ENCODE measurements at regions not wholly inside any gene's neighbourhood (a gene's known extent, or its start where the extent isn't known, plus 50 kb on each side); places are given as distances from the start of the nearest gene placed in this dataset.

DNA sequence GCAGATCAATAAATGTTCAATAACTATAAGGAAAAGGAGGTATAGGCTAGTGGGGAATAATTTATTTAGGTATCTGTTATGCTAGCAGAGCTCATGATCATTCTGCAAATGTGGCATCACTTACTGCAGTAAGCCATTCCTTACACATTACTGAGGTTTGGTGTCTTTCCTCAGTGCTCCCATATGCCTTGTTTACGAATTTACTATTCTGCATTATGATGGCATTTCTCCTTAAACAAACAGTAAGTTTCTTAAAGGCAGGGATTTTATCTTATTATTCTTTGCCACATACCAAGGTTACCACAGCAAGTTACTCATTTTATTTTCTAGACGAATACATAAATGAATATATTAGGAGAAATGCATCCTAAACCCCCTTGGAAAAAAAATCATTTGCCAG lies 88.4 kb downstream of the DSEL start:
- TF ChIP-seq, protein P1, sequence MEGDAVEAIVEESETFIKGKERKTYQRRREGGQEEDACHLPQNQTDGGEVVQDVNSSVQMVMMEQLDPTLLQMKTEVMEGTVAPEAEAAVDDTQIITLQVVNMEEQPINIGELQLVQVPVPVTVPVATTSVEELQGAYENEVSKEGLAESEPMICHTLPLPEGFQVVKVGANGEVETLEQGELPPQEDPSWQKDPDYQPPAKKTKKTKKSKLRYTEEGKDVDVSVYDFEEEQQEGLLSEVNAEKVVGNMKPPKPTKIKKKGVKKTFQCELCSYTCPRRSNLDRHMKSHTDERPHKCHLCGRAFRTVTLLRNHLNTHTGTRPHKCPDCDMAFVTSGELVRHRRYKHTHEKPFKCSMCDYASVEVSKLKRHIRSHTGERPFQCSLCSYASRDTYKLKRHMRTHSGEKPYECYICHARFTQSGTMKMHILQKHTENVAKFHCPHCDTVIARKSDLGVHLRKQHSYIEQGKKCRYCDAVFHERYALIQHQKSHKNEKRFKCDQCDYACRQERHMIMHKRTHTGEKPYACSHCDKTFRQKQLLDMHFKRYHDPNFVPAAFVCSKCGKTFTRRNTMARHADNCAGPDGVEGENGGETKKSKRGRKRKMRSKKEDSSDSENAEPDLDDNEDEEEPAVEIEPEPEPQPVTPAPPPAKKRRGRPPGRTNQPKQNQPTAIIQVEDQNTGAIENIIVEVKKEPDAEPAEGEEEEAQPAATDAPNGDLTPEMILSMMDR (IDR thresholded peaks at IDR 0.05; ENCODE audit: low read depth, low read length), result no peak
- no peak for DNase-seq (ENCODE audit: low read depth, low spot score)
- in situ Hi-C loops (cut with HindIII; ENCODE audit: low sequenced_read_pairs), result no loop called here
- no peak overlapping the region for H3K4me3 ChIP-seq (ENCODE audit: low read depth, low read length)

- no peak overlapping the region for H3K4me3 ChIP-seq (ENCODE audit: low read depth, low read length)
- in situ Hi-C loops (cut with HindIII; ENCODE audit: low sequenced_read_pairs), result no loop called here
- no peak for DNase-seq (ENCODE audit: low read depth, low spot score)
- TF ChIP-seq, protein P1 (IDR thresholded peaks at IDR 0.05; ENCODE audit: low read depth, low read length), result no peak
Observed at GRCh38 chr18:67426486-67426885, 90.0 kb downstream of the DSEL start.

DNA sequence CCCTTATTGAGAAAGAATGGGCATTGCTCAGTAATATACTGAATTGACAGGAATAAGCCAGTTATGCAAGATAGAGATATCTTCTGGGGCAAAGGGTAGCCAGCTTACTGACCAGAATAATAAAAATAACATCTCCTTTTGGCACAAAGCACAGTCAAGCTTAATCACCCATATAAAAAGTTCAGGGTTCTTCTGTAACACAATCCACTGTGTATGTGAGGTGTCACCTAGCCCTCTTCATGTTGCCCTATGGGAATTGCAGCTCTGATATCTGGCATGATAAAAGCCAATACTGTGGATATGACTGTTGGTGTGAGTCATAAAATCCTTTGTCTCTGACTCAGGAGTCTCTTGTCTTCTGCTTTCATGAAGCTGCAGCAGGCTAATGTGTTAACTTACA lies 90.8 kb downstream of the DSEL start:
- TF ChIP-seq, protein P1 (IDR thresholded peaks at IDR 0.05; ENCODE audit: low read depth, low read length), result no peak
- peak; percentile 78 for DNase-seq (ENCODE audit: low read depth, low spot score)
- H3K4me3 ChIP-seq (ENCODE audit: low read depth, low read length), result no peak overlapping the region
- in situ Hi-C loops (cut with HindIII; ENCODE audit: low sequenced_read_pairs), result no loop called here

DNA sequence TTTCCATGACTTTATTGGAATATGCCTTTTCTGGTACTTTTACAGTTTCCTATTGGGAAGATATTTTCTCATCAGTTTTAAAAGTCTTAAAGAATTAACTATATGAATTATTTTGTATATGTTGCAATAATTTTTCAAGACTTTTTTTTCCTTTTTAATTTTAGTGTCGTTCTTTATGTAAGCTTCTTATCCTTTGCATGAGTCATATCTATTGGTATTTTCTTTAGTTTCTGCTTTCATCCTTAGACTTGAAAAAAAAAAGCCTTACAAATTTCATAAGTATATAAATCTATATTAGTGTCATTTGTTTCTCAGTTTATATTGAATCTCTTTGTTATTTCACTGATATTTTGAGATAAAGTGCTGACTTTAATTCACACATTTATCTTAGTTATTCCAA lies 94.9 kb downstream of the DSEL start:
- TF ChIP-seq, protein P1 (IDR thresholded peaks at IDR 0.05; ENCODE audit: low read depth, low read length), result no peak
- no peak overlapping the region for H3K4me3 ChIP-seq (ENCODE audit: low read depth, low read length)
- DNase-seq (ENCODE audit: low read depth, low spot score), result peak; percentile 42
- in situ Hi-C loops (cut with HindIII; ENCODE audit: low sequenced_read_pairs), result no loop called here

DNA sequence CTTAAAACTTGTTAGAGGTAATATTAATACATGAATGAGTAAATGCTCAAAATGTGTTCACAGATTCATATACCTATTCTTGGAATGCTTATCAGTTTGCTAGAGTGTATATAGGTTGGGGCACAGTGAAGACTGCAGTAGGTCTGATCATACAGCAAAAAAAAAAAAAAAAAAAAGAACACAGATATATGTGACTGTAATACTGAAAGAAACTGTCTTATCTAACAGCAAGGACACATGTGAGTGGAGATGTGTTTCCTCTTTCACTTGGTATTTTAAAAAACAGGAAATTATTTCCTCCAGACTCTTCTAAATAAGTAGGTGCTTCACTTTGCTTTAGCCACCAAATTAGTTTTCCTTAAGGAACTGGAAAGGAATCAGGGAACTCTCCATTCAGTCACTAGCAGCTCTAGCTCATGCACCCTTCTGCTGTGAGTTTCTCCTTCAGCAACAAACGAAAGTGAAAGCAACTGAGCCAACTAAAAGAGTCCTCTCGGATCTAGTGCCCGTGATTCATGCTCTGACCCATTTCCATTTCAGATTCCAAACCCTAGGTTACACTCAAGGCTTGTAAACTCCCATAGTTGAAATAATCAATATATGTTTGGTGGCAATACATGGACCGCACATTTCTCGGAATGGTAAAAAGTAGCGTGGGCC lies 98.5 kb downstream of the DSEL start:
- DNase-seq (ENCODE audit: low read depth, low spot score), result peak; percentile 54
- TF ChIP-seq, protein P1 (IDR thresholded peaks at IDR 0.05; ENCODE audit: low read depth, low read length), result no peak
- H3K4me3 ChIP-seq (ENCODE audit: low read depth, low read length), result no peak overlapping the region

GRCh38 chr18:67411116-67411515 lies 105.4 kb downstream of the DSEL start:
- in situ Hi-C loops (cut with HindIII; ENCODE audit: low sequenced_read_pairs), result no loop called here
- DNase-seq (ENCODE audit: low read depth, low spot score), result no peak
- TF ChIP-seq, protein P1 (IDR thresholded peaks at IDR 0.05; ENCODE audit: low read depth, low read length), result no peak
- no peak overlapping the region for H3K4me3 ChIP-seq (ENCODE audit: low read depth, low read length)

More for the DNA sequence above, 98.5 kb downstream of the DSEL start:
- in situ Hi-C loops (cut with HindIII; ENCODE audit: low sequenced_read_pairs), result no loop called here
